ENCODE measurements at regions not wholly inside any gene's neighbourhood (a gene's known extent, or its start where the extent isn't known, plus 50 kb on each side); places are given as distances from the start of the nearest gene placed in this dataset.

DNA sequence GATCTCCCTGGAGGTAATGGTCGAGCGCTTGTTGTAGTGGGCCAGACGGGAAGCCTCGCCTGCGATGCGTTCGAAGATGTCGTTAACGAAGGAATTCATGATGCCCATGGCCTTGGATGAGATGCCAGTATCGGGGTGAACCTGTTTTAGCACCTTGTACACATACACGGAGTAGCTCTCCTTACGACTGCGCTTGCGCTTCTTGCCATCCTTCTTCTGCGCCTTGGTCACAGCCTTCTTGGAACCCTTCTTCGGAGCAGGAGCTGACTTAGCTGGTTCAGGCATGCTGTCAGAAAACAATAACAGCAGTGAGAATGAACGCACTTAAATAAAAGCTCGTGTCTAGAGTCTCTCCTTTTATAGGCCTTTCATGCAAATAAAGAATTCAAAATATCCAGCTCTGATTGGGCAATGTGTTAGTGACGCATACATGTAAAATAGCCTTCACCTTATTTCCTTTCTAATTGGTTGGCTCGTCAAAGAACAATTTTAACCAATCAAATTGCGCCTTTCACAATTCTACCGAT is 129.2 kb downstream of the HFE start:
- peak; percentile 99 for DNase-seq (ENCODE audit: low read depth)

DNA sequence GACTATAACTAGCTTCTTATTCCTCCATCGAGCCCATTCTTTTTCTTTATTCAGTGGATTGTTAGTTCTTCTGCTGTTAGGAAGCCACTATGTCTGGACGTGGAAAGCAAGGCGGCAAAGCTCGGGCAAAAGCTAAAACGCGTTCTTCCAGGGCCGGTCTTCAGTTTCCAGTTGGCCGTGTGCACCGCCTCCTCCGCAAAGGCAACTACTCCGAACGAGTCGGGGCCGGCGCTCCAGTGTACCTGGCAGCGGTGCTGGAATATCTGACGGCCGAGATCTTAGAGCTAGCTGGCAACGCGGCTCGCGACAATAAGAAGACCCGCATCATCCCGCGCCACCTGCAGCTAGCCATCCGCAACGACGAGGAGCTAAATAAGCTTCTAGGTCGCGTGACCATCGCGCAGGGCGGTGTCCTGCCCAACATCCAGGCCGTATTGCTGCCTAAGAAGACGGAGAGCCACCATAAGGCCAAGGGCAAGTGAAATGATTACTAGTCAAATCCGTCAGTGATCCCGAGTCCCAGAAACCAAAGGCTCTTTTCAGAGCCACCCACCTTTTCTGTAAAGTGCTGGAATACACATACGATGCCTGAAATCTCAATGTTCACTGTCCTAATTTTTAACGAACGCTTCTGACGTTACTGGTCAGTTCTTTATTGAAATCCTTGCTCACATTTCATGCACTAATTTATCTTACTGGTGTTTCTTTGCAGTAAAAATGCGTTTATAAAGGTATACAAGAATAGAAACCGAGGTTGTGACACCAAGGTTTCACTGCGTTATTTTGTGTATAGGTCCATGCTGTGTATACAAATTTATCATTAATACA is 129.9 kb downstream of the HFE start:
- DNase-seq (ENCODE audit: low read depth) = peak; percentile 93

DNA sequence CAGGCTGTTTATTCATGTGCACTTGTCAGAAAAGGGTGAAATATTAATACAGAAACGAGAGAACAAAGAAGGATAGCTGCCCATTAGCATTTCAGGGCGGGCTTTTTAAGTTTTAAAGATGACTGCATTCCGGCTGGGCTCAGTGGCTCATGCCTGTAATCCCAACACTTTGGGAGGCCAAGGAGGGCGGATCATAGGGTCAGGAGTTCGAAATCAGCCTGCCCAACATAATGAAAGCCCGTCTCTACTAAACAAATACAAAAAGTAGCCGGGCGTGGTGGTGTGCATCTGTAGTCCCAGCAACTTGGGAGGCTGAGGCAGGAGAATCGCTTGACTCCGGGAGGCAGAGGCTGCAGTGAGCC is 130.5 kb downstream of the HFE start:
- peak; percentile 65 for DNase-seq (ENCODE audit: low read depth)

DNA sequence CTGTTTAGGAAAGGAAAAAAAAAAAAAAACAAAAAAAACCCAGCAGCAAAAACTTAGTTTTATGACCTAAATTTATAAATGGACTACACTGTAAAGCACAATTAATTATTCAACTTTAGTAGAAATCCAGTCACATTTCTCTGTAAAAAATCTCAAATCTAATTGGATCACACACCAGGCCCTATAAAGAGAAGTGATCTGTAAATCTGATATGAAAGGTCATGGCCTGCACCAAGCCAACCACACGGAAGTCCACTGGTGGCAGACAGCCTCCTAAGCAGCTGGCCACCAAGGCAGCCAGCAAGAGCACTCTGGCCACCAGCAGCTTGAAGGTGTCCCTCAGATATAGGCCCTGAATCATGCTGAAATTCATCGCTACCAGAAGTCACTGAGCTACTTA is 131.6 kb downstream of the HFE start:
- DNase-seq (ENCODE audit: low read depth) = no peak

DNA sequence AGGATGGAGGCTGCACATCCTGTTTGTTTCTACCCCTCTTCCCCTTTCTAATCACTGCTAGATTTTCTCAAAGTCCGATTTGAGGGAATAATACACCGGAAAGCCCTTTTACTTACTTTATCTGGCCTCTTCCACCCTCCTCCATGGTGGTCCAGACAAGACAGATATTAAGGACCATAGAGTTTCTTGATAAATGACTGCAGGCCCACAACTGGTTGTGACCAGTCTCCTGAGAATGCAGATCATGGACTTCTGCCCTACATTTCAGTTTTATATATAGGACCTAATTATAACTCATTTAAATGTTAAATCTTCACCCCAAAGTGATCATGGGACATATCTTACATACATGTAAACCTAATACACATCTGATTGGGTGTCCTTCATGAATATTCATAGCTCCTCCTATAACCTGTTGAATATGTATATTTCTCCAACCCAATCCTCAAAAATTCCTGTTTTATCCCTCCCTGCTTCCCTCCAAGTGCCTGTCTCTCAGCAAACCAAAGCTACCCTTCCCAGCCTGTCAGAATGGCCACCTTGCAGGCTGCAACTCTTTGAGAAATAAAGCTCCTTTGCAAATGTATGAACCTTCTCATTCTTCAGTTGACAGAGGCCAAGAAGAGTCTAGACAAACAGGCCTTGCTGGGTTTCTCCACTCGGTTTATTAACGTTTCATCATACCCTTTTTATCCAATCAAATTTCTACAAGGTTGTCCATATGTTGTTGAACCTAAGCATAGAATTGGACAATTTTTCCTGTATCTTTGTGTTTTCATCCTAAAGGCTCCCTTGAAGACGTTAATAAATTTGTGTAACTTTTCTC is 133.1 kb downstream of the HFE start:
- DNase-seq (ENCODE audit: low read depth) = no peak

- DNase-seq (ENCODE audit: low read depth) = no peak
Measured at GRCh38 chr6:26221186-26221585, 134.0 kb downstream of the HFE start.

GRCh38 chr6:26222571-26222970 is 135.3 kb downstream of the HFE start:
- no peak for DNase-seq (ENCODE audit: low read depth)

- peak; percentile 58 for DNase-seq (ENCODE audit: low read depth)
Measured at GRCh38 chr6:26223228-26223627, 136.0 kb downstream of the HFE start.

GRCh38 chr6:26223650-26224546 is 136.7 kb downstream of the HFE start:
- DNase-seq (ENCODE audit: low read depth) = peak; percentile 97

DNA sequence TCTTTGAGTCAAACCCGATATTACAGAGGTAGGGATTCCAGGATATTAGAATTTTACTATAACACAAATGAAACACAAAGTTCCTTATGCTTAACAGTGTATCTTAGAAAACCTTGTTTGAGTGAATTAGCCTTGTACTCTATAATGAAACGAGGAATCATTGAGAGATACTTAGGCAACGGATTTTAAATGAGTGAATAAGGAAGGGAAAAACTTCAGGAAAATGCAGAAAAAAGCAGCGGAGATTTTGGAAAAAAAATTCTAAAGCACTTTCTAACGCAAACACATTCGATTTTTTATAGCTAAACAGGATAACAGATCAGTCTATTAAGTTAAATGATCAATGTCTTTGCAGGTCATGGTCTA is 137.3 kb downstream of the HFE start:
- no peak for DNase-seq (ENCODE audit: low read depth)

GRCh38 chr6:26224940-26225847 is 138.0 kb downstream of the HFE start:
- peak; percentile 88 for DNase-seq (ENCODE audit: low read depth)

GRCh38 chr6:26225848-26226578 is 138.8 kb downstream of the HFE start:
- DNase-seq (ENCODE audit: low read depth) = no peak

GRCh38 chr6:26226579-26226967 is 138.4 kb upstream of the BTN3A2 start:
- no peak for DNase-seq (ENCODE audit: low read depth)

DNA sequence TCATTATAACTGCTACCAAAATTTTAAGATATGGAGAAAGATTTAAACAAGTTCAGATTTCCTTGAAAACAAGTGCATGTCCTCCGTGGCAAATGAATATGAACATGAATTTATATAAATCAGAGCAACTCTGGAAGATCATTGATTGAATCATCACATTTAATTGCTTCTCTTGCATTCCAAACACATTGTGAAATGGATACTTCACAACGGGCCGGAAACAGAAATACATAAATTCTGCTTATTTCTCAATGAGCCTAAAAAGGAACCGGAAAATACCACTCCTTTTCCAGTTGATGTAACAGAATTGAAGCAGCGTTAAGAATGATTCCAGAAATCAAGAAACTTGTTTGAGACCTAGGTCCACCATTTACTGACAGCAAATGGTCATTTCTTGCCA is 134.6 kb upstream of the BTN3A2 start:
- peak; percentile 71 for DNase-seq (ENCODE audit: low read depth)

- DNase-seq (ENCODE audit: low read depth) = no peak
Measured at GRCh38 chr6:26231006-26231587, 133.9 kb upstream of the BTN3A2 start.

- no peak for DNase-seq (ENCODE audit: low read depth)
Measured at GRCh38 chr6:26232306-26232939, 132.6 kb upstream of the BTN3A2 start.

- DNase-seq (ENCODE audit: low read depth) = peak; percentile 77
Measured at GRCh38 chr6:26232940-26233648, 131.9 kb upstream of the BTN3A2 start.

GRCh38 chr6:26233649-26234420 is 131.2 kb upstream of the BTN3A2 start:
- DNase-seq (ENCODE audit: low read depth) = peak; percentile 83
